HG02943 (cell line): ENCODE measurements at regions not wholly inside any gene's neighbourhood (a gene's known extent, or its start where the extent isn't known, plus 50 kb on each side); places are given as distances from the start of the nearest gene placed in this dataset.
"Not testable (repeated sequence)": the region's sequence is repeated elsewhere in the genome, so short reads cannot be mapped to it uniquely, and the experiment has no call there.

ENCODE experiments used
- ATAC-seq: cut with Tn5 transposase; IDR thresholded peaks from one replicate; pipeline ENCODE4 v1.9.1; 2021; ENCODE audit warnings: mild to moderate bottlenecking, low read depth, moderate library complexity; ENCODE audit not compliant: unreplicated experiment

DNA sequence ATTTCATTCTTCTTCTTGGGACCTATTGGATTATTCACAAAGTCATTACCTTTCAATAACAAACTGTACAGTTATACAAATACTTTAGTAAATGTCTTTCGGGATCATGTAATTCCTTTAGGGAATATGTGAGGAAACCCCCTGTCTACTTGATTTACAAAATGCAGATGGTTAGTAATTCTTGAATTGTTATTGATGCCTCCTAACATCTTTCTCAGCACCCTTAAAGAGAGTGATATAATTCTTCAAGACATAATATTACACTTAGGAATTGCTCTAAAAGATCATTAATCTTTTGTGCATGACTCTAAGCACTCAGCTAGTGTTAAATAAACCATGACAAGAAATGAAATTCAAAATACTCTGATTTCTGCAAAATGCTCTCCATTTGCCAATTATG is 988.1 kb upstream of the HS3ST1 start:
- no peak for ATAC-seq

DNA sequence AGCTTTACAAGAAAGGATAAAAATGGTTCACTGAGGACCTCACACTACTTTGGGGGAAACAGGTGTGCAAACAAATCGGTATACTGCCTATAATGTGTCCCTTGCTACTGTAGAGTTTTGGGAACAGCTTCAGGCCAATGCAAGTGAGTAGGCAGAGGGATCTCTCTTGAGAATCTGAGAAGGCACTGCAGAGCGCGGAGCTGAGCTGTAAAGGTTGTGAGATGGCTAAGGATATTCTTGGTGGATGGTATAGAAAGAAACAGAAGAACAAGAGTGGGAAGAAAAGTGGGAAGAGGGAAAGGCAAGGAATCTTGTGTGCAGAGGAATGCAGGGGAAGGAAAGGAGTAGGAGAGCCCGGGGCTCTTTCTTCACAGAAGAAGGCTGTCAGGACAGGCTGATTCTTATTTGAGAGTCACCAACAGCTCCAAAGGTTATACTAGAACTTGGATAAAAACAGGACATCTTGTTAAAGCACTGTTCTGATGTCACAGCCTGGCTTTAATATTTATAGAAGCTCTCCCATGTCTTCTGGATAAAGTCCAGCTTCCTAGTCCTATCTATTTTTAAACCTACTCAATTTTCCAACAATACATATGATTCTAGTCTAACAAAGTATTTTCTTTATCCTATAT is 985.6 kb upstream of the HS3ST1 start:
- ATAC-seq = no peak

DNA sequence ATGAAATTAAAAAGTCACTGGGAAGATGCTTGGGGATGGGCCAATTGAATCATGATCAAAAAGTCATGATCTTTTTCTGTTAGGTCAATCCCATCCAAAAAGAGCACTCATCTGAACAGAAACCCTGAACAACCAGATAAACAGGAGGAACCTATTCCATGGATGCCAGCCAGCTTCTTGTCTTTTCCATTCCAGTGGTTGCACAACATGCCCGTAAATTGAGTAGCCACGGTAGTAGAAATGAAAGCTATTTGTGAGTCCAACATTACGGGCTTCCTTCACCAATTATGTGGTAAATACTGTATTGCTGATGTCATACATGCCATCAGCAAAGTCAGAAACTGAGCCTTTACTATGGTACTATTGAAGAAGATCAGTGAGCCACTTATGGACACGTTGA is 982.4 kb upstream of the HS3ST1 start:
- ATAC-seq = no peak

DNA sequence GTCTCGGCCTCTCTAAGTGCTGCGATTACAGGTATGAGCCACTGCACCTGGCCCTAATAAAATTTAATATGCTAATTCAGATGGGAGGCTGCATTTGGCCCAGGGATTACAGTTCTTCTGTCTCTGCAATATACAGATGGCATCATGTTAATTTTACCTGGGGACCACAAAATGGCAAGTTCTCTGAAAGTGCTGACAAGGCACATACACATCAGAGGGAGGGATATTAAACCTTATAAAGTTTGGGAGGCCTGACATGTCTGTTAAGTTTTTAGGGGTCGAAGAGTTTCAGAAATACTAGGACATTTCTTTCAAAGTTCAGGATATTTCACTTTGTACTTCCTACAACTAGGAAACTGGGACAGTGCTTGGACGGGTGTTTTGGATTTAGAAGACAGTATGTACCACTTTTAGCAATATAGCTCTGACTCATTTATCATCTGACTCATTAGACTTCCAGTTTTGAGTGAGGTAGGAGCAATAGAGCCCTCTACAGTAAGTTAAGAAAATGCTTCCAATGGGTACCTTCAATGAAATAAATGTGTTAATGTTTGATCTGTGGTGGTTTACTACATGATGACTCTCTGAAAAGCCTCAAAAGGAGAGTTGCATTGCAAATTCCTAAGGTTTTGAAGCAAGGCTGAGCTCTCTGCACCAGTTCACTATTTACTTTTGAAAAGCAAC is 981.0 kb upstream of the HS3ST1 start:
- ATAC-seq = no peak

DNA sequence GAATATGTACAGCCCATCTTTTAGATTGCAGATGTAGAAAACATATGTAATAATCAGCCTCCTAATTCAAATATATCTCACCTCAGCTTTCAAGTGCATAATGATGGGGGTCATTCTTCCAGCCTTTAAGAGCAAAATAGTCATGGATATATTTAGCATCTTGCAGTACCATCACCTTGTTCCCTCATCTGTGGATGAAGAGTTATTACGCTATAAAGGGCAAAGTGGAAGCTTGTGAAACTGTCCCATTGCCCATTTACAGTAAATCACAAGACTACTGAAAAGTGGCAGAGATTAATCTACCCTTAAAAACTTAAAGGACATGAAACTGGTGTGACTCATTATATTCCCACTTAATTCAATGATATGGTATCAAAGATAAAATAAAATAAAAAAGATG is 979.7 kb upstream of the HS3ST1 start:
- no peak for ATAC-seq

DNA sequence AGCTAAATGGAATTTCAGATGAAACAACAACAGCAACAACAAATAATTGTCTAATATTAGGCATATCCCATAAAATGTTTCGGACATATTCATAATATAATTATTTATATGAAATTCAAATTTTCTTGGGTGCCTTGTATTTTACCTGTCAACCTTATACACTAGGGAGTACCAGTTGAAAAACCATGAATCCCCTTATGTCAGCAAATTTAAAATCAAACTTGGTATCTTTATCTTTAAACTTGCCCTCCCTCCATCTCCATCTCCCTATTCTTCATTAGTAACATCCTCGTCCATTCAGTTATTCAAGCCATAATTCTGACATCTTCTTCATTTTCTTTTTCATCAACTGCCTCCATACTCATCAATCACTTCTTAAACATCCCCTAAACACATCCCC is 974.5 kb upstream of the HS3ST1 start:
- ATAC-seq = no peak

DNA sequence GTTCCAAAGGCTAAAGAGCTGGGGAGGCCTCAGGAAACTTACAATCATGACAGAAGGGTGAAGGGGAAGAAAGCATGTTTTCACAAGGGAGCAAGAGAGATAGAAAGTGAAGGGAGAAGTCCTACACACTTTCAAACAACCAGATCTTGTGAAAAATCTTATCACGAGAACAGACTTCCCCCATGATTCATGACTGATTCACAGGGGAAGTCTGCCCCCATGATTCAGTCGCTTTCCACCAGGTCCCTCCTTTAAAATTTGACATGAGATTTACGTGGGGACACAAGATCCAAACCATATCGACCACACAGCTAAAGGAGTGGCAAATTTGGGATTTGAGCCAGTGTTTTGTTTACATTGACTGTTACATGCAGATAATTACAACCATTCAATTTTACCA is 971.1 kb upstream of the HS3ST1 start:
- no peak for ATAC-seq

DNA sequence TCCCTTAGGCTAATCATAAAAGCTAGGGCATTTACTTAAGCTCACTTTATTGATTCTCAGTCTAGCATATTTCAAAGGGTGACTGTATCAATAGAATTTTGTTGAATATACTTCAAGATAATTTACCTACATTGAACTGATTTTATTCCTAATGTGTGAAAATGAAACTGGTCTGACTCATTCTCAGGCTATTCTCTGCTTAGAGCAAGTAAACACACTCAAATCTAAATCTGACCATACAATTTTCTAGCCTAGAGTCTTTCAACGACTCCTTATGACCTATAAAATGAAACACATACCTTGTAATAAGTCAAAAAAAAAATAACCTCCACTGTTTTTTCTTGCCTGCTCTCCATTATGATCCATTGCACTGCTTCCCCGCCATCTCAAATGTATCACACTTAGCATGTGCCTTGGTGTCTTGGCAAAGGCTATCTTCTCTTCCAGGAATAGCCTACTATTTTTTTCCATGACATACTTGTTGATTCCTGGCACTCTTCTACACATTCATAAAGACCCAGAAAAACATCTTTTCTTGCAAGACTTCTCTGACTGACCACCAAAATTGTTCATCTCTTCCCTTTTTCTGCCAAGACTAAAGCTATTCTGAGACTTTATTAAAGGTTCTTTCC is 965.1 kb upstream of the HS3ST1 start:
- ATAC-seq = no peak

DNA sequence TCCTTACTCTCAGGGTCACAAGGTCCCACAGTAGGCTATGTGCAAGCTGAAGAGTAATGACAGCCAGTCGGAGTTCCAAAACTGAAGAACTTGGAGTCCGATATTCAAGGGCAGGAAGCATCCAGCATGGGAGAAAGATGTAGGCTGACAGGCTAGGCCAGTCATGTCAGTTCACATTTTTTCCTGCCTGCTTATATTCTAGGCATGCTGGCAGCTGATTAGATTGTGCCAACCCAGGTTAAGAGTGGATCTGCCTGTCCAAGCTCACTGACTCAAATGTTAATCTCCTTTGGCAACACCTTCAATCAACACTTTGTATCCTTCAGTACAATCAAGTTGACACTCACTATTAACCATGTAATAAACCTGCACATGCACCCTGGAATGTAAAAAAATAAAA is 960.9 kb upstream of the HS3ST1 start:
- ATAC-seq = no peak

DNA sequence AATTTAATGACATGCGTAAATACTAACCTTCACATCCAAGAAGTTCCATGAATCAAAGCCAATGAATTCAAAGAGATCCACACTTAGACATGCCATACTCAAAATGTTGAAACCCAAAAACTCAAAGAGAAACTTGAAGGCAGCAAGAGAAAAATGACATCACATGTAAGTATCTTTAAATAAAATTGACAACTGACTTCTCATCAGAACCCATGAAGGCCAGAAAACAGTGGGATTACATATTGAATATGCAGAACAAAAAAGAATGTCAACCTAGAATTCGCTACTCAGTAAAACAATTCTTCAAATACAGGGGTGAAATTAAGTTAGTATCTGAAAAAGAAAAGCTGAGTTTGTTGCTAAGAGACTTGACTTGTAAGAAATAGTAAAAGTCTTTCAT is 953.9 kb upstream of the HS3ST1 start:
- no peak for ATAC-seq

DNA sequence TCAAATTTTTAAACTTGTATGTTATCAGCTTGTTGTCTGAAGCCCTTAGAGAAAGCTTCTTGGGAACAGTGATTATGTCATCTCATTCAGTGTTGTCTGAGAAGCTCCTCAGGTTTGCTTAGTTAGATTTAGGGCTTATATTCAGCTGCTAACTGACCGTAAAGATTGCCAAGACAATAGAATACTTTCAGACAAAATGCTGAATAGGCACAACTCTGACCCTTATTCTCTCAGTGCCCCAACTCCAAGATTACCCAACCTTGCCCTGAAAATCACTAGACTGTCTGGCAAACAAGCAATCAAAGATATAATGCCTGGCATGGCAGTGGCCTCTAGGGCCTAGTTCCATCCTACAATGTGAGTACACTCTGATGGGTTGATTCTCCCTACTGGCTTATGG is 950.5 kb upstream of the HS3ST1 start:
- ATAC-seq = no peak

DNA sequence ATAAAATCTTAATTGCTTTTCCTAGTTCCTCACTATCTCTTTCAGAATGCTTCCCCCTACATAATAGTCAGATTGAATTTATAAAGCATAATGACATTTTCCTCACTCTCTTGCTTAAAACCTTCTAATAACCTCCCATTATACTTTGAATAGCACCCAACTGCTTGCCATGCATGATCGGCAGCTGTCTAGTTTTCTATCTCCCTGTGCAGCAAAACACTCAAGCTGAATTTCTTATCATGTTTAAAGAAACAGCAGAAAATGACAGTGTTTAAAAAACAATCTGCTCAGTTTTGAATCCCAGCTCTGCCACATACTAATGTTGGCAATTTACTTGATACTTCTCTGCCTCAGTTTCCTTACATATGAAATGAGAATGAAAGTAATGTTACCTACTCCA is 947.1 kb upstream of the HS3ST1 start:
- ATAC-seq = no peak

DNA sequence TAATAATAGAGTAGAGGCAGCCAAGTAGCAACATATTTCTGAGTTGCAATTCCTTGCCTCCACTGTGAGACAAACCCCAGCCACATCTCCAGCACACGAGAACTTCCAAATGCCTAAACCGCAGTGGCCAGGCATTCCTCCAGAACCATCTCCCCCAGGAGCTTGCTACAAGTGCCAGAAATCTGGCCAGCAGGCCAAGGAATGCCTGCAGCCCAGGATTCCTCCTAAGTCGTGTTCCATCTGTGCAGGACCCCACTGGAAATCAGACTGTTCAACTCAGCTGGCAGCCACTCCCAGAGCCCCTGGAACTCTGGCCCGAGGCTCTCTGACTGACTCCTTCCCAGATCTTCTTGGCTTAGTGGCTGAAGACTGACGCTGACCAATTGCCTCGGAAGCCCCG is 937.2 kb upstream of the HS3ST1 start:
- not testable (repeated sequence) for ATAC-seq

DNA sequence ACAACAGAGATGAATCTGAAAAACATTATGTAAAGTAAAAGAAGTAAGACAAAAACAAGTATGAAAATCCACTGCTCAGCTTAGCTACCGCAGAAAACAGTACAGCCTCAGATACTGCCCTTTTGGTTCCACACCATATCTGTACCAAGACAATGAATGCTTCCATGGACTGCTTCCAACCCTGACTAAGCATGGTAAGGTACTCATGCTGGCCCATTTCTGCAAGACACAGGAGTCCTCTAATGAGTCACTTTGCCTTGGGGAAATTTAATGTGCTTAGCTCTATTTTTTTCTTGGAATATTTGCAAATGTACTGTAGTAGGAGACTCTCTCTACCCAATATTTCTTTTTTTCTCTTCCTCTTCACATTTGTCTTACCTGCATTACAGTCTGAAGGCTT is 931.7 kb upstream of the HS3ST1 start:
- no peak for ATAC-seq

DNA sequence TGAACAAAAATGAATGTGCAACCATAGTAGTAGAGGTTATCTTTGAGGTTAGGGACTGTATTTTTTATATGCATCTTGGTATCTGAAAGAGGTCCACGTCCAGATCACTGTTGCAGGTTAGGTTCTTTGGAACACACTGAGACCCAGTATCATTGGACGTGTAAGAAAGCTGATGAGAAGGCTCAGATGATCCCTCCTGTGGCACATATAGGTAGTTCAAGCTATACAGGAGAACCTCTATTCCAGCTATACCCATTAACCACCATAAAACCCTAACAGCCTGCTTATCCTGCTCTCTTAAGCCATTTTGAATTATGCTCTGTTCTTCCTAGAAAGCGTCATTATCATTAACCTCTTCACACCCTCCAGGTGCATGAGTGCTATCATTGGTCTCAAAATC is 930.7 kb upstream of the HS3ST1 start:
- no peak for ATAC-seq

DNA sequence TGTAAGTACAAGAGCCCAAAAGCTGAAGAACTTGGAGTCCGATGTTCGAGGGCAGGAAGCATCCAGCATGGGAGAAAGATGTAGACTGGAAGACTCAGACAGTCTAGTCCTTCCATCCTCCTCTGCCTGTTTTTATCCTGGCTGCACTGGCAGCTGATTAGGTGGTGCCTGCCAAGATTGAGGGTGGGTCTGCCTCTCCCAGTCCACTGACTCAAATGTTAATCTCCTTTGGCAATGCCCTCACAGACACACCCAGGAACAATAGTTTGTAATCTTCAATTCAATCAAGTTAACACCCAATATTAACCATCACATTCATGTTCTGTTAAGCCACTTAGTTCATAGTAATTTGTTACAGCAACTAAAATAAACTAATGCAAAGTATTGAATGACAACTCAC is 904.4 kb upstream of the HS3ST1 start:
- ATAC-seq = not testable (repeated sequence)

DNA sequence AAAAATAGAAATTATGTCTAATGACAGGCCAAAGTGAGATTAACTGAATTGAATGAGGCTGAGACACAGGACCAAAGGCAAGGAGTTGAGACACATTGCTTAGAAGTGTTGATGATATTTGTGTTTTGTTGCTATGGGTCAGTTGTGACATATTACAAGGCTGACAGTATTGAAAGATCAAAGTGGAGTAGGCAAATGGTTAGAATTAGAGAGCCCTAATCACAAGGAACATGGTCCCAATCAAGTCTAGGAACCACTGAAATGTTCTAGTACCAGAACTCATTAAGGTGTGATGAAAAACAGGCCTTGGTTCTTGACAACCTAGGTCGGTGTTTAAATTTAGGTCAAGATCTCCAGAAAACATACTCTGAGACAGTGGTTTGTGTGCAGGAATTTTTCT is 896.3 kb upstream of the HS3ST1 start:
- no peak for ATAC-seq

DNA sequence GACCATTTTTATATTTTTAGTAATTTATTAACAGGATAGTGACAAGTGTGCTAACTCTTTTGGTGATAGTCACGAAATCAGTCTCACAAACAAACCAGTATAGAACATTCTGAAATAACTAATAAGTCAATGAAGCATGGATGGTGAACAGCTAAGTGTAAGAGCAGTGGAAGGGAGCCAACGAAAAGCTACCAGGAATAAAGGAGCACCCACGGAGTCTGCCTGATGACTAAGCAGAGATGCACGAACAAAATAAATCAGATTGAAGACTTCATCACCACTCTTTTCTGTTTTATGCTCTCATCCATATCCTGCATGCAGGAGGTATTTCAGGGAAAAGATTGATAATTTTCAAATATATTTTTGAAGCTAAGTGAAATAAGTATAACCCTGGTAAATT is 891.1 kb upstream of the HS3ST1 start:
- ATAC-seq = no peak

DNA sequence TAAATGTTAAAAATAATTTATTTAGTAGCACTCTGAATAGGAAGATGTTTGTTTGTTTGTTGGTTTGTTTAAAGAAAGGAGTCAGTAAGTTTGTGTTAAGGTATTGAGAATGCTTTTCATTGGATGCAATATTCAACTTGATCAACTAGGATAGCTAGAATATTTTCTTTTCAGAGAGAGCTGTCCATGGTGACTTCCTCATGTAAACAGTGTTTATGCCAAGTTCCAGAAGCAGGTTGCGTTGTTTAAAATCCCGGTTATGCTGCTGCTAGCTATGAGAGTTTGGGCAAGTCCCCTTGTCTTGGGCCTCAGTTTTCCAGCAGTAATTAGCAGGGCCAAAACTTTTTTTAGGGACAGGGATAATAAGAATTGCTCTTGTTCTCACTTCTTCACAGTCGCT is 876.2 kb upstream of the HS3ST1 start:
- no peak for ATAC-seq

DNA sequence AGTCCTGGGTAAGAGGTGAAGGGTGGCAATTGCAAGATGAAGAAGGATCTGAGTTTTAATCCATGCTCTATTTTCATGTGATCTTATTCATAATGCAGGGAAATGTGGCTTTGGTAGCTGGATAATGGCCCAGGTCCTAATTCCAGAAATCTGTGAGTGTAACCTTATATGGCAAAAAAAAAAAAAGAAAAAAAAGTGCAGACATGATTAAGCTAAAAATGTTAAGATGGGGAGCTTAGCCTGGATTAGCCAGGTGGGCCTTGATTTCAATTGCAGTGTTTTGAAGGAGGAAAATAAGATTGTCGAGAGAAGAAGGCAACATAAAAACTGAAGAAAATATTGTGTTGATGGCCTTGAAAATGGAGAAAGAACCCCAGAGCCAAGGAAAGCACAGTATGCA is 867.7 kb upstream of the HS3ST1 start:
- ATAC-seq = no peak

DNA sequence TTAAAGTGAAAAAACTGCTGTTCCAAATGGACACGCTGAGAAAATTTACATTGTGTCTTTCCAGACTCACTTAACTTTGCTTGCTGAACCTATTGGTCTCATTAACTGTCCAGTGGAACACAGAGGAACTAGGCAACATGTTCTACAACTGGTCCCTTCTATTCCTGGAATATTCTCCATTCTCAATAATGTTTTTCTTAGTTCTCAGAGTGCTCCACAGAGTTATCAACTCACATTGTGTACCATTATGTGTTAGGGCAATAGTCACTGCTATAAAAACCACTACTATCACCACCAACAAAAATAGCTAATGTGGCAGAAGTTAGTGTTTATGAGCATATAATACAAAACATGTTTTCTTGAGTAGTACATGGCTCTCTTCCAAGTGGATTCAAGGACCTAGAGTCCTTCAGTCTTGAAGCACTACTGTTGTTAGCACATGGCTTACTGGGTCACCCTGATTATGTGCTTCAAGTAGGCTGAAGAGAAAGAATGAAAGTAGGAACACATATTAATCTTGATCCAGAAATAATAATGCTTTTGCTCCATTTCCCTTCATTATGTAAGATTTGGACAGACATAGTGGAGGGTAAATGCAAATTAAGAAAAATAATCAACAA is 865.3 kb upstream of the HS3ST1 start:
- no peak for ATAC-seq

DNA sequence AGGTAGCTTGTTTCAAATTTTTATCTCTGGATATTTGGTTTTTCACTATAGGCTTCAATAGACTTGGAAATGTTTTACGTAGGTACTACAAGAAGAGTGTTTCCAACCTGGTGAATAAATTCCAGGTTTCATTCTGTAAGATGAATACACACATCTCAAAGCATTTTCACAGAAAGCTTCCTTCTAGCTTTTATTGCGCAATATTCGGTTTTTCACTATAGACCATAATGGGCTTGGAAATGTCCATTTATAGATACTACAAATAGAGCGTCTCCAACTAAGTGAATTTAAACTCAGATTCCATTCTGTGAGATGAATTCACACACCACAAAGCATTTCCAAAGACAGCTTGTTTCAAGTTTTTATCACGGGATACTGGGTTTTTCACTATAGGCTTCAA is 857.7 kb upstream of the HS3ST1 start:
- ATAC-seq = no peak
